ENCODE measurements at regions not wholly inside any gene's neighbourhood (a gene's known extent, or its start where the extent isn't known, plus 50 kb on each side); places are given as distances from the start of the nearest gene placed in this dataset.

DNA sequence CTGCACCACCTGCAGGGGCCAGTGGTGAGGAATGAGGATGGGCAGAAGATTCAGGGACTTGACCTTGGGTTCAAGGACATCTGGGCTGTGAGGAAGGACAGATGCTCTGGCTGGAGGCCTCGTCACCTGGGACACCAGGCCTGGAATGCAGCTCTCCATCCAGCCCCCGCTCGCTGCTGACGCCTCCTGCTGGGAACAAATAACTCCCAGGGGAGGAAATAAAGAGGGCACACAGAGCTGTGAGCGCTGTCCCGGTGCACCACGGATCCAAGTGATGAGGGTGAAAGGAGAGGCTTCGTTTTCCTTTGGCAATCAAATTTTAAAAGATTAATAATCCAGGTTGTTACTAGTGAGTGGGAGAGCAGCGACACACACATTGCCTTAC lies 368.0 kb upstream of the MYT1L start:
- no peaks in the 10 kb centered on the region for H3K27me3 Mint-ChIP-seq (ENCODE audit: low read depth in 2 of 2)
- Histone ChIP-seq H3K4me3 (ENCODE audit: low read length) (no peak overlapping the region), H3K9me3 (ENCODE audit: control insufficient read depth, insufficient read depth, low read length) (no peaks in the 10 kb centered on the region), H3K4me1 (ENCODE audit: control insufficient read depth, insufficient read depth, low read length) (no peaks in the 10 kb centered on the region), H3K36me3 (ENCODE audit: control insufficient read depth, insufficient read depth, low read length) (no peaks in the 10 kb centered on the region), H3K27ac (ENCODE audit: low read length) (no peak overlapping the region), H3K27me3 (ENCODE audit: control insufficient read depth, insufficient read depth, low read length) (no peaks in the 10 kb centered on the region)
- no peak for ATAC-seq
- intact Hi-C loops (cut with micrococcal nuclease) = no loop called here
- no peak overlapping the region for H3K27ac Mint-ChIP-seq
- TF ChIP-seq, protein P1, sequence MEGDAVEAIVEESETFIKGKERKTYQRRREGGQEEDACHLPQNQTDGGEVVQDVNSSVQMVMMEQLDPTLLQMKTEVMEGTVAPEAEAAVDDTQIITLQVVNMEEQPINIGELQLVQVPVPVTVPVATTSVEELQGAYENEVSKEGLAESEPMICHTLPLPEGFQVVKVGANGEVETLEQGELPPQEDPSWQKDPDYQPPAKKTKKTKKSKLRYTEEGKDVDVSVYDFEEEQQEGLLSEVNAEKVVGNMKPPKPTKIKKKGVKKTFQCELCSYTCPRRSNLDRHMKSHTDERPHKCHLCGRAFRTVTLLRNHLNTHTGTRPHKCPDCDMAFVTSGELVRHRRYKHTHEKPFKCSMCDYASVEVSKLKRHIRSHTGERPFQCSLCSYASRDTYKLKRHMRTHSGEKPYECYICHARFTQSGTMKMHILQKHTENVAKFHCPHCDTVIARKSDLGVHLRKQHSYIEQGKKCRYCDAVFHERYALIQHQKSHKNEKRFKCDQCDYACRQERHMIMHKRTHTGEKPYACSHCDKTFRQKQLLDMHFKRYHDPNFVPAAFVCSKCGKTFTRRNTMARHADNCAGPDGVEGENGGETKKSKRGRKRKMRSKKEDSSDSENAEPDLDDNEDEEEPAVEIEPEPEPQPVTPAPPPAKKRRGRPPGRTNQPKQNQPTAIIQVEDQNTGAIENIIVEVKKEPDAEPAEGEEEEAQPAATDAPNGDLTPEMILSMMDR (IDR thresholded peaks at IDR 0.05) = no peak
- no peak overlapping the region for H3K4me3 Mint-ChIP-seq
- H3K36me3 Mint-ChIP-seq = no peaks in the 10 kb centered on the region
- DNase-seq = no peak
- no peaks in the 10 kb centered on the region for H3K4me1 Mint-ChIP-seq
- no peaks in the 10 kb centered on the region for H3K9me3 Mint-ChIP-seq
- WGBS (ENCODE audit: insufficient coverage) = 82% methylated on average over 9 of the region's 9 CpGs

DNA sequence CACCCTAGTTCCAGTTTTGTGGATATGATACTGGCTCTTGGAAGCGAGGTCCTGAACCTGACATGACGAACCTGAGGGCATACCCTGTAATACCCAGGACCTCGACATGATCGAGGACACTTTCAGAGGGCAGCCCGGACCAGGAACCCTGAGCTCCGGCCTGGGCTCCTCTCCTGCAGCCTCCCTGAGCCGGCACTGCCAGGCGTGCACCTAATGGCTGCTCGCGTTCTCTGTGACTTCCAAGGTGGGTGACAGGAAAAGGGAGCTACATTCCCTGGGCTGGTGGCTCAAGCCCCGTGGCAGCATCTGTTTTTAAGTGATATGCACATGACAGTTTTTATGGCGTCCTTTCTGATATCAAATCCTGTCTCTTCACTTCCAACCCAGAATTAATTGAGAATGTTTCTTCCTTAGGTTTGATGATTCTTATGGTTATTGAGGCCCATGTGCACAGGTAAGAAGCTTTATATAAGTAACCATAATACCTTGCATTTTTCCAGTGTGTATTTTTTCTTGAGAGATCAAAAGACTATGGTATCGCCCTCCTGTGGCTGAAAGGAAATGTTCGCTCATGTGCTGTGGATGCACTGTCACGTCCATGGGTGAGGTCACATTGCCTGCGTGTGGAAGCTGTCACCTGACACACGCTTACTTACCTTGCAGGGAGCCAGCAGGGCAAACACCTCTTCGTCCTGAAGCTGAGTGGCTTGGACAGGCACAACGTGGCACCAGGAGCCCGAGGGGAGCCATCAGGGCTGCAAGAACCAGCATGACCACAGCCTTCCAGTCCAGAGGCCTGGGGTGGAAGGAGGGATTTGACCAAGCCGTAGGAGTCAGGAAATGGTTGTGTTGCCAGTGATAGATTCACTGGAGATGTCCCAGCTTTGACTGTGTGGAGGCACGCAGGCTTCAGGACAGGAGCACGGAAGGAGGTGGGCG lies 367.4 kb upstream of the MYT1L start:
- Mint-ChIP-seq H3K4me3 (no peak overlapping the region), H3K9me3 (no peaks in the 10 kb centered on the region), H3K4me1 (no peaks in the 10 kb centered on the region), H3K36me3 (no peaks in the 10 kb centered on the region), H3K27me3 (ENCODE audit: low read depth in 2 of 2) (no peaks in the 10 kb centered on the region), H3K27ac (no peak overlapping the region)
- WGBS (ENCODE audit: insufficient coverage) = 73% methylated on average over 23 of the region's 24 CpGs
- H3K9me3 ChIP-seq (ENCODE audit: control insufficient read depth, insufficient read depth, low read length) = no peaks in the 10 kb centered on the region
- H3K4me3 ChIP-seq (ENCODE audit: low read length) = no peak overlapping the region
- intact Hi-C loops (cut with micrococcal nuclease) = no loop called here
- peak in 1 of 2 donors; percentile 40 for DNase-seq
- H3K4me1 ChIP-seq (ENCODE audit: control insufficient read depth, insufficient read depth, low read length) = no peaks in the 10 kb centered on the region
- TF ChIP-seq, protein P1 (IDR thresholded peaks at IDR 0.05) = no peak
- H3K27ac ChIP-seq (ENCODE audit: low read length) = no peak overlapping the region
- H3K27me3 ChIP-seq (ENCODE audit: control insufficient read depth, insufficient read depth, low read length) = no peaks in the 10 kb centered on the region
- ATAC-seq = no peak
- no peaks in the 10 kb centered on the region for H3K36me3 ChIP-seq (ENCODE audit: control insufficient read depth, insufficient read depth, low read length)

DNA sequence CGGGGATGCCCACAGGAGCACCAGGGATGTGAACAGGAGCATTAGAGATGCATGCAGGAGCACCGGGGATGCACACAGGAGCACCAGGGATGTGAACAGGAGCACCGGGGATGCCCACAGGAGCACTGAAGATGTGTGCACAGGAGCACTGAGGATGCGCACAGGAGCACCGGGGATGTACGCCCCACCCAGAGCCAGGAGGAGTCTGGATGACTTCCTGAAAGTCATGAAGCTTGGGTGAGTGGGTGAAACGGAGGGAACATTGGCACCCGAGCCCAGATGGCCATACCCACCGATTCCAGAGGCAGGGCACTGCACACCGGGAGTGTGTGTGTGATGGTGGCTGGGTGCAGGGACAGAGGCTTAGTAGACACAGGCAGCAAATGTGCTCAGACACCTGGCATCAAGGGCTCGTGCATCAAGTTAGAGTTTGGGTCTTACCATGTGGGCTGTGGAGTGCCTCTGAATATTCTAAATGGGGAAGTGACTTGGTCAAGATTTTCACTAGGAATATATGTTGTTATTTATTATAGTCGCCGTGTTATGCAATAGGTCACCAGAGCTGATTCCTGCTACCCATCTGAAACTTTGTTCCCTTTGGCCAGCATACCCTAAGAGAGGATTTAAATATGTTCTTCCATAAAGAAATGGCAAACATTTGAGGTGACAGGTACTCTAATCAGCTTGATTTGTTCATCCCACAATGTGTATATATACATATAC lies 365.8 kb upstream of the MYT1L start:
- H3K9me3 Mint-ChIP-seq = peaks cover 0 to under 1% of the 10 kb centered on the region in 2 donors
- H3K4me3 ChIP-seq (ENCODE audit: low read length) = no peak overlapping the region
- no peak overlapping the region for H3K4me3 Mint-ChIP-seq
- no peaks in the 10 kb centered on the region for H3K36me3 ChIP-seq (ENCODE audit: control insufficient read depth, insufficient read depth, low read length)
- ATAC-seq (no peak), DNase-seq (no peak)
- no peaks in the 10 kb centered on the region for H3K27me3 ChIP-seq (ENCODE audit: control insufficient read depth, insufficient read depth, low read length)
- no peaks in the 10 kb centered on the region for H3K4me1 Mint-ChIP-seq
- 83% methylated on average over 13 of the region's 13 CpGs for WGBS (ENCODE audit: insufficient coverage)
- H3K27ac ChIP-seq (ENCODE audit: low read length) = no peak overlapping the region
- TF ChIP-seq, protein P1 (IDR thresholded peaks at IDR 0.05) = no peak
- no peaks in the 10 kb centered on the region for H3K36me3 Mint-ChIP-seq
- H3K27me3 Mint-ChIP-seq (ENCODE audit: low read depth in 2 of 2) = no peaks in the 10 kb centered on the region
- no peaks in the 10 kb centered on the region for H3K9me3 ChIP-seq (ENCODE audit: control insufficient read depth, insufficient read depth, low read length)
- intact Hi-C loops (cut with micrococcal nuclease) = no loop called here
- no peaks in the 10 kb centered on the region for H3K4me1 ChIP-seq (ENCODE audit: control insufficient read depth, insufficient read depth, low read length)
- no peak overlapping the region for H3K27ac Mint-ChIP-seq
